Colonic mucosa (tissue), 4 donors: ENCODE measurements at regions not wholly inside any gene's neighbourhood (a gene's known extent, or its start where the extent isn't known, plus 50 kb on each side); places are given as distances from the start of the nearest gene placed in this dataset.

ENCODE experiments used
- DNase-seq: peaks from one replicate; pipeline ENCODE4 v3.0.0-alpha.2; 2020
- H3K27ac ChIP-seq: fragments of 200-600 bp; one replicate; pipeline ENCODE4 v1.8.0; 2021
- H3K27me3 ChIP-seq: fragments of 200-600 bp; one replicate; pipeline ENCODE4 v1.8.0; 2021
- H3K36me3 ChIP-seq: fragments of 200-600 bp; one replicate; pipeline ENCODE4 v1.8.0; 2021
- H3K4me1 ChIP-seq: fragments of 200-600 bp; one replicate; pipeline ENCODE4 v1.8.0; 2021; ENCODE audit warnings: mild to moderate bottlenecking
- H3K4me3 ChIP-seq: fragments of 200-600 bp; one replicate; pipeline ENCODE4 v1.8.0; 2021
- H3K9ac ChIP-seq, 2 donors: one replicate each; pipeline ENCODE4 v1.7.0; 2013; ENCODE audit warnings: control low read depth in 2 of 2, low read depth in 2 of 2, low read length in 2 of 2
- H3K9me3 ChIP-seq: fragments of 200-600 bp; one replicate; pipeline ENCODE4 v1.8.0; 2021
- CTCF ChIP-seq: fragments of 200-600 bp; IDR thresholded peaks from one replicate; pipeline ENCODE4 v1.8.0; 2022; ENCODE audit warnings: antibody characterized with exemption, mild to moderate bottlenecking
- intact Hi-C: fragments of 100-400 bp; cut with DNase I; formaldehyde crosslinking; loops from one replicate; pipeline ENCODE4 v1.14.1; 2022
- donor health status: healthy.
- donor health status: DM: no; HTN: no; CAD: no.
- donor health status: DM: no; HTN: no; CAD: no.

DNA sequence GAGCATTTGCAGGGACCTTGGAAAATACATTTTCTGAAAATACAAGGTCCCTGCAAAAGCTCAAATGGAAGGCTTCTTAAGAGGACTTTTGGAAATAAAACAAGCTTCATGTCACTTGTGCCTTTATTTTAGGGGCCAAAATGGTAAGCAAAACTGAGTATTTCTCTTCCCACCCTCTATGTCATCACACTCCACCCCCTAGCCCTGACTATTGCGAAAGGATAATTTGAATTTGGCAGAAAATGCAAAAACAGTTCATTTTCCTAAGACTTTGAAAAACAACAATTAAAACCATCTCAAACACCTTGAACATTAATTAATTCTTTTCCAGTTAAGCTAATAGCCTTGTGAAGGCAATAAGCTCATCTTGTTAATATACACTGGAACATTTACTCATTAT is 201.7 kb downstream of the TM2D1 start:
- TF ChIP-seq CTCF = no peak
- Histone ChIP-seq H3K9me3 (no peaks in the 10 kb centered on the region), H3K36me3 (no peaks in the 10 kb centered on the region), H3K4me3 (no peak overlapping the region), H3K4me1 (no peaks in the 10 kb centered on the region), H3K27me3 (no peaks in the 10 kb centered on the region), H3K9ac (no peak overlapping the region), H3K27ac (no peak overlapping the region)
- no peak for DNase-seq
- intact Hi-C loops = no loop called here

DNA sequence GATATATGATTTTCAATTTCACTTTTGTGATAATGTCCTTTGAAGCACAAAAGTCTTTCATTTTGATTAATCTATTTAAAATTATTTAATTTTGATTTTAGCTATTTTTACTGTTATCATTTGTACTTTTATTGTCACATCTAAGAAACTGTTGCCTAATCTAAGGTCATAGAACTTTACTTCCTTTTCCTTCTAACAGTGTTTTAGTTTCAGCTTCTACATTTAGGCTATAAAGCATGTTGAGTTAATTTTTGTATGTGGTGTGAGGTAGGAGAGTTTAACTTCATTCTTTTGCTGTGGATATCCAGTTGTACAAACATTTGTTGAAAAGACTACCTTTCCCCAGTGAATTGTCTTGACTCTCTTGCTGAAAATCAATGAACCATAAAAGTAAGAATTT is 204.5 kb downstream of the TM2D1 start:
- no peak for TF ChIP-seq CTCF
- Histone ChIP-seq H3K4me1 (no peaks in the 10 kb centered on the region), H3K9me3 (no peaks in the 10 kb centered on the region), H3K27ac (no peak overlapping the region), H3K36me3 (no peaks in the 10 kb centered on the region), H3K27me3 (no peaks in the 10 kb centered on the region), H3K4me3 (no peak overlapping the region), H3K9ac (no peak overlapping the region)
- intact Hi-C loops = no loop called here
- DNase-seq = no peak

DNA sequence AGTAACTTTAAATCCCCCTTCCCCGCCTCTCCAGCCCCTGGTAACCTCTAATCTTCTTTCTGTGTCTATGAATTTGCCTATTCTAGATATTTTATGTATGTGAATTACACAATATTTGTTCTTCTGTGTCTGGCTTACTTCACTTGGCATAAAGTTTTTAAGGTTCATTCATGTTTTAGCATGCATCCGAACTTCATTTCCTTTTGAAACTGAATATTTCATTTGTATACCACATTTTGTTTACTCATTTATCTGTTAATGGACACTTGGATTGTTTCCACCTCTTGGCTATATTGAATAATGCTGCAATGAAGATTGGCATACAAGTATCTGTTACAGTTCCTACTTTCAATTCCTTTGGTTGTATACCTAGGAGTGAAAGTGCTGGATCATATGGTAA is 205.3 kb downstream of the TM2D1 start:
- no peaks in the 10 kb centered on the region for H3K27me3 ChIP-seq
- H3K4me3 ChIP-seq = no peak overlapping the region
- no peaks in the 10 kb centered on the region for H3K9me3 ChIP-seq
- no peaks in the 10 kb centered on the region for H3K4me1 ChIP-seq
- no peak for DNase-seq
- H3K36me3 ChIP-seq = no peaks in the 10 kb centered on the region
- no peak overlapping the region for H3K27ac ChIP-seq
- no peak for TF ChIP-seq CTCF
- H3K9ac ChIP-seq = no peak overlapping the region
- intact Hi-C loops = no loop called here

GRCh38 chr1:61518670-61519400 is 206.1 kb downstream of the TM2D1 start:
- no peak overlapping the region for H3K27ac ChIP-seq
- H3K4me3 ChIP-seq = no peak overlapping the region
- H3K27me3 ChIP-seq = no peaks in the 10 kb centered on the region
- TF ChIP-seq CTCF = no peak
- no peak overlapping the region for H3K9ac ChIP-seq
- H3K36me3 ChIP-seq = no peaks in the 10 kb centered on the region
- DNase-seq = no peak
- no peaks in the 10 kb centered on the region for H3K4me1 ChIP-seq
- intact Hi-C loops = no loop called here
- H3K9me3 ChIP-seq = no peaks in the 10 kb centered on the region

DNA sequence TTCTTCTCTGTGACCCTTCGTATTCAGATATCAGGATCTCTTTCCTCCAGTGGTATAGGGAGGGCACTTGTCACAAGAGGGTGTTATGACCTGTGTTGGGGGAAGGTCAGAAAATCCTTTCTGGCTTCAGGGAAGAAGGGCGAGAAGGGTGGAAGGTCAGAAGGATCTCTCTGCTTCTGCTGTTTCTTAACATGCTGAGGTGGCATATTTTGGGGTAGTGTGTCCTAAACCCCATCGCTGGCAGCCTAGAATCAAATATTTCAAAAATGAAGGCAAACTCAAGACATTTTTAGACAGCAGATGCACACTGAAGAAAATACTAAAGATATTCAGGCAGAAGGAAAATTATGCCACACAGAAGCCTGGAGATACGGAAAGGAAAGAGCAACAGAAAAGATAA is 207.6 kb downstream of the TM2D1 start:
- TF ChIP-seq CTCF = no peak

More for the DNA sequence above, 207.6 kb downstream of the TM2D1 start:
- no peaks in the 10 kb centered on the region for H3K36me3 ChIP-seq
- no peak overlapping the region for H3K27ac ChIP-seq
- H3K4me3 ChIP-seq = no peak overlapping the region
- no peak for DNase-seq
- no peak overlapping the region for H3K9ac ChIP-seq
- no peaks in the 10 kb centered on the region for H3K9me3 ChIP-seq
- no peaks in the 10 kb centered on the region for H3K4me1 ChIP-seq
- intact Hi-C loops = no loop called here
- no peaks in the 10 kb centered on the region for H3K27me3 ChIP-seq
